ENCODE measurements at regions not wholly inside any gene's neighbourhood (a gene's known extent, or its start where the extent isn't known, plus 50 kb on each side); places are given as distances from the start of the nearest gene placed in this dataset.

GRCh38 chr14:26703686-26704366 is 106.0 kb upstream of the NOVA1 start:
- no peak overlapping the region for H3K4me3 ChIP-seq (ENCODE audit: low read depth, low read length)
- no peak for TF ChIP-seq CTCF (IDR thresholded peaks at IDR 0.05; ENCODE audit: borderline replicate concordance, insufficient read depth, low read depth, low read length)

- no peak overlapping the region for H3K4me3 ChIP-seq (ENCODE audit: low read depth, low read length)
- no peak for TF ChIP-seq CTCF (IDR thresholded peaks at IDR 0.05; ENCODE audit: borderline replicate concordance, insufficient read depth, low read depth, low read length)
Measured at GRCh38 chr14:26707234-26707633, 109.4 kb upstream of the NOVA1 start.

GRCh38 chr14:26709019-26709418 is 111.2 kb upstream of the NOVA1 start:
- TF ChIP-seq CTCF (IDR thresholded peaks at IDR 0.05; ENCODE audit: borderline replicate concordance, insufficient read depth, low read depth, low read length): no peak
- H3K4me3 ChIP-seq (ENCODE audit: low read depth, low read length): no peak overlapping the region

GRCh38 chr14:26719514-26719913 is 121.7 kb upstream of the NOVA1 start:
- no peak for TF ChIP-seq CTCF (IDR thresholded peaks at IDR 0.05; ENCODE audit: borderline replicate concordance, insufficient read depth, low read depth, low read length)
- no peak overlapping the region for H3K4me3 ChIP-seq (ENCODE audit: low read depth, low read length)

- no peak overlapping the region for H3K4me3 ChIP-seq (ENCODE audit: low read depth, low read length)
- TF ChIP-seq CTCF (IDR thresholded peaks at IDR 0.05; ENCODE audit: borderline replicate concordance, insufficient read depth, low read depth, low read length): no peak
Measured at GRCh38 chr14:26722258-26722657, 124.4 kb upstream of the NOVA1 start.

GRCh38 chr14:26729851-26730250 is 132.0 kb upstream of the NOVA1 start:
- TF ChIP-seq CTCF (IDR thresholded peaks at IDR 0.05; ENCODE audit: borderline replicate concordance, insufficient read depth, low read depth, low read length): no peak

GRCh38 chr14:26730929-26731618 is 133.2 kb upstream of the NOVA1 start:
- no peak for TF ChIP-seq CTCF (IDR thresholded peaks at IDR 0.05; ENCODE audit: borderline replicate concordance, insufficient read depth, low read depth, low read length)
- no peak overlapping the region for H3K4me3 ChIP-seq (ENCODE audit: low read depth, low read length)

More at GRCh38 chr14:26729851-26730250, 132.0 kb upstream of the NOVA1 start:
- no peak overlapping the region for H3K4me3 ChIP-seq (ENCODE audit: low read depth, low read length)

Data from GM12875 (cell line).